ENCODE measurements at regions not wholly inside any gene's neighbourhood (a gene's known extent, or its start where the extent isn't known, plus 50 kb on each side); places are given as distances from the start of the nearest gene placed in this dataset.
"Not testable (repeated sequence)": the region's sequence is repeated elsewhere in the genome, so short reads cannot be mapped to it uniquely, and the experiment has no call there.

DNA sequence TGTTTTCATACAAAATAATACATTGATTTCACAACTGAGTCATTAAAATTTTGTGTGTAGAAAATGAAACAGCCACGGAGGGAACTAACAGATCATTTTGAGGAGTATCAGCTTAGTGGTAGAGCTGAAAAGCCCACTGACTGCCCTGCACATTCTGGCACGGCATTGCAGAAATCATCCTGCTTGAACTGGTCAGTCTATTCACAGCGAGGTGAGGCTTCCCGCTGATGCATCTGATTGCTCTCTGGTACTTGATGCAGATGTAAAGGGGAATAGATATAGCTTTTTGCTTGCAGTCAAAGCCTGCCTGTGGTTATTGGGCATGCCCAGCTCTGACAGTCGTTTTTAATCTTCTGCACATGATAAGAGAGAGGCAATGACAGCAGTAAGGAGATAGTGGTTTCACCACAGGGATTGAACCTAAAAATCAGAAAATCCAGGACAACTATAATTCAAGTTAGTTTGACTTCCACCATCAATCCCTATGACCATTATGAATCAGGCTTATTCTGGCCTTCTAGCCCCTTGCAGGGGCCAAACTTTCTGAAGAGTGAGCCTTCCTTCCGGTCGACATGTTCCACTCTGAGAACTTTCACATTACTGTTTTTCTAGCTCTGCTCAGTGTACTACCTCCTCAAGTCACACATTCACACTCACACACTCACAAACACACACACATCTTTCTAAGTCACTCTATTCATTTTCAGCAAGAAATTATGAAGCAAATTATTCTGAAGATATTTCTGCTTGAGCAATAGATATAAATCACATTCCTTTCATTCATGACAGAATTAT, 782.8 kb upstream of the NUDT12 start:
- TF ChIP-seq, protein P1, sequence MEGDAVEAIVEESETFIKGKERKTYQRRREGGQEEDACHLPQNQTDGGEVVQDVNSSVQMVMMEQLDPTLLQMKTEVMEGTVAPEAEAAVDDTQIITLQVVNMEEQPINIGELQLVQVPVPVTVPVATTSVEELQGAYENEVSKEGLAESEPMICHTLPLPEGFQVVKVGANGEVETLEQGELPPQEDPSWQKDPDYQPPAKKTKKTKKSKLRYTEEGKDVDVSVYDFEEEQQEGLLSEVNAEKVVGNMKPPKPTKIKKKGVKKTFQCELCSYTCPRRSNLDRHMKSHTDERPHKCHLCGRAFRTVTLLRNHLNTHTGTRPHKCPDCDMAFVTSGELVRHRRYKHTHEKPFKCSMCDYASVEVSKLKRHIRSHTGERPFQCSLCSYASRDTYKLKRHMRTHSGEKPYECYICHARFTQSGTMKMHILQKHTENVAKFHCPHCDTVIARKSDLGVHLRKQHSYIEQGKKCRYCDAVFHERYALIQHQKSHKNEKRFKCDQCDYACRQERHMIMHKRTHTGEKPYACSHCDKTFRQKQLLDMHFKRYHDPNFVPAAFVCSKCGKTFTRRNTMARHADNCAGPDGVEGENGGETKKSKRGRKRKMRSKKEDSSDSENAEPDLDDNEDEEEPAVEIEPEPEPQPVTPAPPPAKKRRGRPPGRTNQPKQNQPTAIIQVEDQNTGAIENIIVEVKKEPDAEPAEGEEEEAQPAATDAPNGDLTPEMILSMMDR (conservative IDR thresholded peaks at IDR 0.05; ENCODE audit: low read depth, low read length) = no peak
- no peak for DNase-seq (ENCODE audit: low read depth)
- no peak overlapping the region for H3K4me3 ChIP-seq (ENCODE audit: low read length)

DNA sequence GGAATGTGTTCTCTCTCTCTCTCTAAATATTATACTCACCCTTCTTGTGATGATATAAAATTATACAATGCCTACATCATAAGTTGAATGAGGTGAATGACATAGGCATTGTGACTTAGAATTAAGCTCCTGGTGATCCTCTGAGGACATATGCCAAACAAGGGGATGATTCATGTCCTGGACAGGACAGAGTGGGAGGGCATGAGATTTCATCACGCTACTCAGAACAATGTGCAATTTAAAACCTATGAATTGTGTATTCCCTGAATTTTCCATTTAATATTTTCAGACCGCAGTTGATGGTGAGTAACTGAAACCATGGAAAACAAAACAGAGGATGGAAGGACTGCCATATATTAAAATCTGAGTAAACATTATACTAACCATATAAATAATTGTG, 782.2 kb upstream of the NUDT12 start:
- no peak overlapping the region for H3K4me3 ChIP-seq (ENCODE audit: low read length)
- DNase-seq (ENCODE audit: low read depth) = no peak

DNA sequence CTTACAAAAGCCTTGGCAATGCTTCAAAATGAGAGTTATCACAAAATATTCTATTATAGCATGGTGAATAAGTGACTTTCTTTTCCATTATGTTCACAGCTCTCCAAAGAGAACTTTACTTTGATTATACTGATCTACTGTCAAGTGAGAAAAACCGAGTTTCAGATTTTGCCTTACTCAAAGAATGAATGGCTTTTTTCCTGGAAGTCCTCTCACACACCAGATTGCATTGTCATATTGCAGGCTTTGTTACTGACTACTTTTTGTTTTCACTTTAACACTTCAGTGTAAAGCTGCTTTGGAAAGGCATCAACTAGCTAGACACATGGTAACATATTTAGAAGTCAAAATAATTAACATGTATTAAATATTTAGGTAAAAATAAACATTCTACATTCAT, 765.2 kb upstream of the NUDT12 start:
- no peak for DNase-seq (ENCODE audit: low read depth)
- TF ChIP-seq, protein P1 (conservative IDR thresholded peaks at IDR 0.05; ENCODE audit: low read depth, low read length) = no peak
- no peak overlapping the region for H3K4me3 ChIP-seq (ENCODE audit: low read length)

More for the DNA sequence above, 782.2 kb upstream of the NUDT12 start:
- TF ChIP-seq, protein P1 (conservative IDR thresholded peaks at IDR 0.05; ENCODE audit: low read depth, low read length) = no peak

DNA sequence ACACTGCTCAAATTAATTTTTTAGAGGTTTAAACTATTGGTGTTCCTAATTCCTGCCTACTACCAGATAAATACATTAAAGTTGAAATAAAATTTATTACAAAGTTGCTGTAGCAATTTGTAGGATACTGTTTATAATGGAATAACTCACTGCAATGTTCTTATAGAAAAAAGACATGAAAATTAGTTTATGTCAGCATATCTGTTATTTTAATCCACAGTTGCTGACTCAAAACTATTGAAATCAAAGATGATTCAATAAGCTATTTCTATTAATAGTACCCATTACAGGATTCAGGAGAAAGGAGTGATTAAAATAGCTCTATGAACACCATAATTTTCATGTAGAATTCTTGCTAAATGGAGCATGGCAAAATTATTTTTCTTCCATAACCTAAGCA, 764.4 kb upstream of the NUDT12 start:
- TF ChIP-seq, protein P1 (conservative IDR thresholded peaks at IDR 0.05; ENCODE audit: low read depth, low read length) = no peak
- no peak for DNase-seq (ENCODE audit: low read depth)
- no peak overlapping the region for H3K4me3 ChIP-seq (ENCODE audit: low read length)

DNA sequence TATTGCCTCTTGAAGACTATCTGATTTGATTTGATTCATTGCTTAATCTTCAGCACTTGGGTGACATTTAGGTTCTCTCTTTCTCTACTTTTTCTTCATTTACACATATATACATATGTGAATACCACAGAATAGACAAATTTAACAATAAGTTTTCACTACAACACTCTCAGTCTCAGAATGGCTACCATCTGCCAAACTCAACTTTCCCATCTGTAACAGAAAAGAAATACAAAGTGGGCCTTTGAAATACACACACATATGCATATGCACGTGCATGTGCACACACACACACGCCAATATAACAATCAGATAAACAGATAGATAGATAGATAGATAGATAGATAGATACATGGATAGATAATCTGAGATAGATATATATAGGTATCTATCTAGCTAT, 762.8 kb upstream of the NUDT12 start:
- no peak overlapping the region for H3K4me3 ChIP-seq (ENCODE audit: low read length)
- TF ChIP-seq, protein P1 (conservative IDR thresholded peaks at IDR 0.05; ENCODE audit: low read depth, low read length) = no peak
- no peak for DNase-seq (ENCODE audit: low read depth)

DNA sequence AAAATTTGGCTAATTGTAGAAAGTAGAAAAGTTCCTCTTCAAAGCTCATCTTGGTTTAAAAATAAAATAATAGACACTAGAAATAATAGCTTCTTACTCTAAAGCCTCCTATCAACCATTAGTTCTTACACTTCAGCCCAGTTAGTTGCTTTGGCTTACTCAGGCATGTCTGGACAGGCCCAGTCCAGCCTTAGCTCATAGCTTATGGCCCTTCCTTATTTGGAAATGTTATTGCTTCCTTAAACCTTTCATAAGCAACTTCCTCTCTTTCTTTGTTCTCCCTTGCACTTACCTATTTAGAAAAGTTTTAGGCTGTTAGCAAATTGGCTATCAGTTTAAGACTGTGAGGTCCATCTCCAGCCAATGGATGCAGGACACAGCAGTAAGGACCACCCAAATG, 754.1 kb upstream of the NUDT12 start:
- H3K4me3 ChIP-seq (ENCODE audit: low read length); DNase-seq (ENCODE audit: low read depth): not testable (repeated sequence)

DNA sequence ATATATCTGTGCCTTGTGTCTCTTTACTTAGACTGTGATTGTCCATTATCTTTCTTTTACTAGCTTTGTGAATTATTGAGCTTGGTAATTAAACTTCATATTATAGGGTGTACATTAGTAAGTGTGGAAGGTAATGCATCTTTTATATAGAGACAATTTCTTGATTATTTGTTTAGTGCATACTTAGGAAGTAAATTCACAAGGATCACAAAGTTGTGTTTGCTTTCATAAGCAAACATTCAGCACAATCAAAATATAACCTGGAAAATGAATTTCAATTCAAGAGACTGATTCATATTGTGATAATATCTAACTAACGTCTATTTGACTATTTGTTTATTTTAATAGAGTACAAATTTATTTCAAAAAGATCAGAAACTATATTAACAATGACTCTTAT, 749.9 kb upstream of the NUDT12 start:
- TF ChIP-seq, protein P1 (conservative IDR thresholded peaks at IDR 0.05; ENCODE audit: low read depth, low read length) = no peak
- no peak overlapping the region for H3K4me3 ChIP-seq (ENCODE audit: low read length)
- DNase-seq (ENCODE audit: low read depth) = no peak
